RWPE1 (cell line): ENCODE measurements at regions not wholly inside any gene's neighbourhood (a gene's known extent, or its start where the extent isn't known, plus 50 kb on each side); places are given as distances from the start of the nearest gene placed in this dataset.

Experiments
- CTCF ChIA-PET: fragments of 350-600 bp; sonication (Branson Sonifier 250); formaldehyde crosslinking; extraction: SDS; loops from one replicate; lab custom pipeline; 2021; lab: Yijun Ruan, JAX
- POLR2A ChIA-PET: fragments of 400-600 bp; formaldehyde crosslinking; extraction: SDS; loops from one replicate; lab custom pipeline; 2020; ENCODE audit warnings: antibody characterized with exemption; ENCODE audit not compliant: low non-redundant PET; lab: Yijun Ruan, JAX
- DNase-seq: peaks from one replicate; pipeline ENCODE4 v3.0.0; 2012; ENCODE audit warnings: low spot score
- H3K27ac ChIP-seq: fragments of 450-650 bp; 2 replicates; pipeline ENCODE4 v1.5.1; 2017
- CTCF ChIP-seq: fragments of 450-650 bp; conservative IDR thresholded peaks from 2 replicates; pipeline ENCODE4 v1.5.1; 2017; ENCODE audit warnings: low read depth, mild to moderate bottlenecking

- ChIA-PET POLR2A (no interaction called here), CTCF (no interaction called here)
- H3K27ac ChIP-seq, result no peak overlapping the region
- DNase-seq, result peak; percentile 23
- TF ChIP-seq CTCF, result no peak
Measured at GRCh38 chr11:27875831-27876775, 175.8 kb upstream of the BDNF start.

- ChIA-PET CTCF (no interaction called here), POLR2A (no interaction called here)
- no peak for TF ChIP-seq CTCF
- DNase-seq, result no peak
- no peak overlapping the region for H3K27ac ChIP-seq
Measured at GRCh38 chr11:27874998-27875830, 175.0 kb upstream of the BDNF start.

- no peak overlapping the region for H3K27ac ChIP-seq
- ChIA-PET CTCF (no interaction called here), POLR2A (no interaction called here)
- no peak for DNase-seq
- no peak for TF ChIP-seq CTCF
Measured at GRCh38 chr11:27873664-27874063, 173.4 kb upstream of the BDNF start.

GRCh38 chr11:27871056-27871455 lies 170.8 kb upstream of the BDNF start:
- CTCF ChIA-PET, result no interaction called here
- no peak overlapping the region for H3K27ac ChIP-seq
- TF ChIP-seq CTCF, result no peak
- POLR2A ChIA-PET, result no interaction called here
- DNase-seq, result no peak

- H3K27ac ChIP-seq, result no peak overlapping the region
- POLR2A ChIA-PET, result no interaction called here
- CTCF ChIA-PET, result no interaction called here
- no peak for TF ChIP-seq CTCF
- no peak for DNase-seq
Measured at GRCh38 chr11:27869701-27870100, 169.4 kb upstream of the BDNF start.

GRCh38 chr11:27868709-27869108 lies 168.5 kb upstream of the BDNF start:
- POLR2A ChIA-PET, result no interaction called here
- CTCF ChIA-PET, result interaction anchor here (0.7 kb wide), 1 partner anchor 132 kb away, joined by 4 read pairs; no protein-coding TSS in a partner anchor
- H3K27ac ChIP-seq, result no peak overlapping the region
- no peak for DNase-seq
- TF ChIP-seq CTCF, result no peak
